A673 (cell line): ENCODE measurements at regions not wholly inside any gene's neighbourhood (a gene's known extent, or its start where the extent isn't known, plus 50 kb on each side); places are given as distances from the start of the nearest gene placed in this dataset.

Experiments
- BruUV-seq: library from RNA; stranded (reverse); fragments of 400-500 nt; replicated peaks from 2 replicates; lab custom pipeline; 2021; lab: Mats Ljungman, UMichigan
- CTCF ChIA-PET: fragments of 300-600 bp; sonication (Branson Sonifier 250); formaldehyde crosslinking; loops from one replicate; lab custom pipeline; 2022; ENCODE audit warnings: antibody characterized with exemption; lab: Charles Lee
- POLR2A ChIA-PET: fragments of 300-600 bp; sonication (Branson Sonifier 250); formaldehyde crosslinking; loops from one replicate; lab custom pipeline; 2022; ENCODE audit warnings: antibody characterized with exemption; ENCODE audit not compliant: low non-redundant PET; lab: Charles Lee
- DNase-seq: peaks from one replicate; pipeline ENCODE4 v3.0.0-alpha.2; 2015; ENCODE audit warnings: low spot score
- H3K27ac ChIP-seq: fragments of 200-600 bp; sonication (generic); 2 replicates; pipeline ENCODE4 v1.5.1; 2016; ENCODE audit warnings: mixed run types, low read depth, mild to moderate bottlenecking, mixed read lengths, antibody characterized with exemption, low read length; ENCODE audit not compliant: poor library complexity, severe bottlenecking
- H3K27me3 ChIP-seq: fragments of 200-600 bp; sonication (generic); replicated peaks from 2 replicates; pipeline ENCODE4 v1.6.1; 2017; ENCODE audit warnings: mixed run types, low read depth, mild to moderate bottlenecking, mixed read lengths, antibody characterized with exemption, low read length; ENCODE audit not compliant: insufficient read depth, poor library complexity
- H3K36me3 ChIP-seq: fragments of 200-600 bp; sonication (generic); 2 replicates; pipeline ENCODE4 v1.6.1; 2016; ENCODE audit warnings: mixed run types, mild to moderate bottlenecking, mixed read lengths, antibody characterized with exemption, low read length; ENCODE audit not compliant: insufficient read depth, poor library complexity, severe bottlenecking
- H3K4me1 ChIP-seq: fragments of 200-600 bp; sonication (generic); 2 replicates; pipeline ENCODE4 v1.6.1; 2017; ENCODE audit warnings: mixed run types, mild to moderate bottlenecking, mixed read lengths, antibody characterized with exemption, low read length; ENCODE audit not compliant: insufficient read depth, poor library complexity, severe bottlenecking
- H3K4me3 ChIP-seq: fragments of 200-600 bp; sonication (generic); 2 replicates; pipeline ENCODE4 v1.5.1; 2016; ENCODE audit warnings: low read depth, mixed run types, mild to moderate bottlenecking, mixed read lengths, low read length; ENCODE audit not compliant: poor library complexity, severe bottlenecking
- H3K9me3 ChIP-seq: fragments of 200-600 bp; sonication (generic); 2 replicates; pipeline ENCODE4 v1.6.1; 2016; ENCODE audit warnings: mixed run types, low read depth, mild to moderate bottlenecking, mixed read lengths, antibody characterized with exemption, low read length; ENCODE audit not compliant: poor library complexity, severe bottlenecking
- CTCF ChIP-seq: fragments of 300-800, 200-600 bp; sonication (generic); conservative IDR thresholded peaks from 2 replicates; pipeline ENCODE4 v1.5.1; 2017; ENCODE audit warnings: low read depth, mild to moderate bottlenecking, antibody characterized with exemption, low read length, moderate library complexity, mixed read lengths
- EZH2 ChIP-seq: fragments of 200-600 bp; sonication (generic); IDR thresholded peaks from 2 replicates; pipeline ENCODE4 v1.6.1; 2017; ENCODE audit warnings: borderline replicate concordance, low read depth, mild to moderate bottlenecking, mixed read lengths, antibody characterized with exemption, low read length; ENCODE audit not compliant: poor library complexity, severe bottlenecking
- intact Hi-C: fragments of 100-400 bp; cut with micrococcal nuclease; formaldehyde crosslinking; loops from one replicate; pipeline ENCODE4 v1.10.0; 2022; ENCODE audit not compliant: unreplicated experiment

- no peaks in the 10 kb centered on the region for H3K27me3 ChIP-seq
- no peak for DNase-seq
- intact Hi-C loops, result no loop called here
- ChIA-PET POLR2A (interaction anchor here (0.6 kb wide), 1 partner anchor 849 kb away, joined by 3 read pairs; no protein-coding TSS in a partner anchor), CTCF (no interaction called here)
- H3K4me1 ChIP-seq, result no peaks in the 10 kb centered on the region
- H3K9me3 ChIP-seq, result no peaks in the 10 kb centered on the region
- H3K27ac ChIP-seq, result no peak overlapping the region
- BruUV-seq, result no TSS peak
- H3K36me3 ChIP-seq, result no peaks in the 10 kb centered on the region
- no peak for TF ChIP-seq CTCF
- TF ChIP-seq EZH2, result no peak
- H3K4me3 ChIP-seq, result no peak overlapping the region
Observed at GRCh38 chr6:4187480-4187879, 52.1 kb upstream of the ECI2 start.

GRCh38 chr6:4186385-4186784 is 51.0 kb upstream of the ECI2 start:
- H3K9me3 ChIP-seq, result no peaks in the 10 kb centered on the region
- intact Hi-C loops, result no loop called here
- no peak overlapping the region for H3K4me3 ChIP-seq
- H3K36me3 ChIP-seq, result no peaks in the 10 kb centered on the region
- H3K27me3 ChIP-seq, result no peaks in the 10 kb centered on the region
- H3K4me1 ChIP-seq, result no peaks in the 10 kb centered on the region
- POLR2A ChIA-PET, result no interaction called here
- TF ChIP-seq EZH2, result no peak
- no peak for TF ChIP-seq CTCF
- DNase-seq, result no peak
- no TSS peak for BruUV-seq
- no peak overlapping the region for H3K27ac ChIP-seq
- CTCF ChIA-PET, result no interaction called here

GRCh38 chr6:4185846-4186245 is 50.5 kb upstream of the ECI2 start:
- intact Hi-C loops, result no loop called here
- DNase-seq, result no peak
- no peaks in the 10 kb centered on the region for H3K27me3 ChIP-seq
- POLR2A ChIA-PET, result no interaction called here
- no peaks in the 10 kb centered on the region for H3K36me3 ChIP-seq
- CTCF ChIA-PET, result no interaction called here
- no peaks in the 10 kb centered on the region for H3K4me1 ChIP-seq
- no peak overlapping the region for H3K27ac ChIP-seq
- H3K9me3 ChIP-seq, result no peaks in the 10 kb centered on the region
- H3K4me3 ChIP-seq, result no peak overlapping the region
- no TSS peak for BruUV-seq
- no peak for TF ChIP-seq EZH2
- TF ChIP-seq CTCF, result no peak
